ENCODE measurements at regions not wholly inside any gene's neighbourhood (a gene's known extent, or its start where the extent isn't known, plus 50 kb on each side); places are given as distances from the start of the nearest gene placed in this dataset.

DNA sequence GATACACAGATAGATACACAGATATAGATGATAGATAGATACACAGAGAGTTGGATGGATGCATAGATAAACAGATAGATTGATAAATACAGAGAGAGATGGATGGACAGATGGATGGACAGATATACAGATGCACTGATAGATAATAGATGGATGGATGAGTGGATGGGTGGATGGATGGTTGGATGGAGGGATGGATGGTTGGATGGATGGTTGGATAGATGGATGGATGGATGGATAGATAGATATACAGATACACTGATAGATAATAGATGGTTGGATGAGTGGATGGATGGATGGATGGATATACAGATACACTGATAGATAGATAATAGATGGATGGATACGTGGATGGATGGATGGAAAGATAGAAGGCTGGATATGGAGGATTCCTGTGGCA, 290.0 kb upstream of the SHH start:
- DNase-seq (ENCODE audit: low spot score), result no peak

DNA sequence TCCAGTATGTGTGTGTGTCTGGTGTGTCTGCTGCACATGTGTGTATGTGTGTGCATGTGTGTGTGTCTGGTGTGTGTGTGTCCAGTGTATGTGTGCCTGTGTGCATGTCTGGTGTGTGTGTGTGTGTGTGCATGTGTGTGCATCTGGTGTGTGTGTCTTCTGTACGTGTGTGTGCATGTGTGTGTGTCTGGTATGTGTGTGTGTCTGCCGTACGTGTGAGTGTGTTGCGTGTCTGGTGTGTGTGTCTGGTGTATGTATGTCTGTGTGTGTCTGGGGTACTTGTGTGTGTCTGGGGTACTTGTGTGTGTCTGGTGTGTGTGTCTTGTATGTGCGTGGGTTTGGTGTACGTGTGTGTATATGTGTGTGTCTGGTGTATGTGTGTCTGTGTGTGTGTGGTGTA, 289.1 kb upstream of the SHH start:
- no peak for DNase-seq (ENCODE audit: low spot score)

DNA sequence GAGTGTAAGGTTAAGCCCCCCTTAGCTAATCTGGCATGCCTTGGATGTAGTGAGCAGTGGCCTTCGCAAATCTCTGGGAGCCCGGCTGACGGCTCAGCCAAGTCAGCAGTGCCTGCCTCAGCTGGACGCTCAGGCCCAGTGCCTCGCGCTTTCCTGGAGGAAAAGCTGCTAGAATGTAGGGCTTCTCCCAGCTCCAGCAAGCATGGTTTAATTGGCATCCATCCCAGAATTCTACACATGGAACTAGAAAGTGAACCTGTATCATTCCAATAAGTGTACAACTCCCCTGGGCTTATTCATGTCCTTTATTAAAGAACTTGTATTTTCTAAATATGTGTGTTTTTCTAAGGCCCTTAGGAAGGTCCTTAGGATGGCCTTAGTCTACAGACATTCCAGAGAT, 287.8 kb upstream of the SHH start:
- DNase-seq (ENCODE audit: low spot score), result no peak

DNA sequence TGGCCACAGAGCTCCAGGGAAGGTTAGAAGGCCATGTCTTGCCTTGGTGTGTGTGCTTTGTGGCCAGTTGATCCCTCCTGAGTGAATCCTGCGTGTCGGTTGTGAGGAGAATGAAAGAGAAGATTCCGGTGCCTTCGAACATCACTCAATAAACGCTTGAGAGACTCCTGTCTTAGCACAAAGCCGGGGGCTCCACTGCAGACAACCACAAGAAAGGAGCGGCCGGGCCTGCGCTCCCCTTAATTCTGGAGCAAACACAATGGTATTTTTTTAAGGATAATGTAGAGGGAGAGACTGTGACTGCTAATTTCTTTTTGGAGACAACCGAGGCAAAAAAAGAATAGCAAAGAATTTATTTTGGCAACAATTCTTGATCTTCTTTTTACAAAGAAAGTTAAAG, 286.8 kb upstream of the SHH start:
- DNase-seq (ENCODE audit: low spot score), result no peak

DNA sequence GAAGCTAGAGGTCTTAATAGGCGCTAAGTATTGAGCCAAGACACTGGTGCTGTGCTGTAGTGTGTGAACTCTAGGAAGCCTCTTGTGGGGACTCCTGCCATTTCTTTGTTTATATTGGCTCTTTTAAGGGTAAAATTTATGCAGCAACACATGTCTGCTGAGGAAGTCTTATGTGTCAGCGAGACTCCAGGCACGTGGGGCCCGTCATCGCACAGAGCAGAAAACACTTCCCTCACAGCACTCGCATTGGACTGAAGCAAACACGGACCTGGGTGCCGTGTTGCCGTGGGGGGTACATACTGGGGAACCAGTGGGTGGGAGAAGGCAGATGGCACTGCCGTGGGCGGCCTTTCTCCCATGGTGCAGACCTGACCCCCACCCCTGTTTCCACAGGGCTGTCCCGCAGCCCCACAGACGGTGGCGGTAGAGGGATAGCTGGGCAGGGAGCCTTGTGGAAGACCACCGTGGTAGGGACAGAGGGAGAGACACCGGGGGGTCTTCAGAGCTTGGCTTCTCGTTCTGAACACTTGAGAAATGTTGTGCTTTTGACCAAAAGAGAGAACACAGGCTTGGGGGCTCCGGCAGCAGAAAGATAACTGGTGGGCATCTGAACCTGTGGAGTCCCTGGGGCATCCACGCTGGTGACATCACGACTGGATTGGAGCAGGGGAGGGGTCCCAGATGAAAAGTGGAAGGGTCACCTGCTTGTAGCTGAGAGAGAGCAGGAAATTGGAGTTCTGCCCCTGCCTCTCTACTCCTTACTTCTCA, 284.7 kb upstream of the SHH start:
- DNase-seq (ENCODE audit: low spot score), result no peak

DNA sequence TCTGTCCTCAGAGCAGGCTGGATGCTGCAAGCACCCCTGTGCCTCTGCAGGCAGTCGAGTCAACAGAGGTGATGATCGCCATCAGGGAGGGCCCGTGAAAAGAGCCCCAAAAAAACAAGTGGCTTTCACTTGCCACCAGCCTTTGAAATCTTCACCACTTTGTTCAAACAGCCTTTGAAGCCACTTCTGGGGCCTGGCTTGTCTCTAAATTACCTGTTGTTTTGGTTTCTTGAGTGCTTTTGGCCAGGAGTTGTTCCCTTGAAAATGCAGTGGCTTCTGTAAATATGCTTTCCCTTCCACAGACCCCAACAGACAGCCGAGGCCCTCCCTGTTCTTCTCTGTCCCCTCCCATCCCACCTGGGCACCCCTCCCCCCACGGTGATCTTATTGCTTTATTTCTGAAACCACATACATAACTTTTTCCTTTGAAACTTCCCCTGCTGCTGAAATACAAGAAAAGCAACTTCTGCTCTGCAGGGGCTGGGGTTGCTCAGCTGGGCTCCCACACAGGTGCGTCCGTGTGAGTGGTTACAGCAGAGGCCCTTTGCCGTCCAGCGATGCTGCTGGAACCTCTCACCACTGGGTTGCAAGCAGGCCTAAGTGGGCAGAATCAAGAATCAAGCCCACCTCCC, 283.8 kb upstream of the SHH start:
- no peak for DNase-seq (ENCODE audit: low spot score)

DNA sequence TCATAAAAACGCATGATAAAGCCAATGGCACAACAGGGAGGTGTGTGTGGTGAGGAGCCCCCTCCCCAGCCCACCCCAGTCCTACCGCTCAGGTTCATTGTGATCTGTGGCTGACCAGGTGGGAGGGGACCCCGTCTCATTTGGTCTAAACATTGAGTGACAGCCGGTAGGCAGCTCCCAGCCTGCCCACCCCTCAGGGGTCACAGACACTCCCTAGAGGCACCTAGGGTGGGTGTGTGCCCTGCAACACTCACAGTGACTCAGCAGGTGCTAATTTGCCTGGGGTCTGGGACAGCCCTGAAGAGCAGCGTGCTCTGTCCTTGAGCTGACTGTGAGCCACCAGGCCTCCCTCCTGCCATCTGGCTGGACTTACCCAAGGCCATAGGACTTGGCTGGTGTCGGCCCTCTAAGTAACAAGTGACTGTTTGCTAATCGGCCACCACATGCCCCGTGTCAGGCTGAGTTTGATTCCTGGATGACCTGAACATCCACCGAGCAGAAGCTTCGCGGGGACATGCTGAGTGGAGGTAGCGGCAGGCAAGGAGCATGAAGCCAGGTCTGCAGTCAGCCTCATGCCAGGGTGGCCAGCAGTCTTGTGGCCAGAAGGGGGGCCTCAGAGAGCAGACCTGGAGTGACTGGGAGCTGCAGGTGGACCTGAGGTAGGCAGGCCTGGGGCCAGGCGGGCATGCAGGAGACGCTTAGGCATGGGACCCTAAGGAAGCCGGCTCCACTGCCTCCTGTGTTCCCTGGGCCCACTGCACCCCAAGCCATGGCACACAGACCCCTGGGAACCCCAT, 282.3 kb upstream of the SHH start:
- no peak for DNase-seq (ENCODE audit: low spot score)

DNA sequence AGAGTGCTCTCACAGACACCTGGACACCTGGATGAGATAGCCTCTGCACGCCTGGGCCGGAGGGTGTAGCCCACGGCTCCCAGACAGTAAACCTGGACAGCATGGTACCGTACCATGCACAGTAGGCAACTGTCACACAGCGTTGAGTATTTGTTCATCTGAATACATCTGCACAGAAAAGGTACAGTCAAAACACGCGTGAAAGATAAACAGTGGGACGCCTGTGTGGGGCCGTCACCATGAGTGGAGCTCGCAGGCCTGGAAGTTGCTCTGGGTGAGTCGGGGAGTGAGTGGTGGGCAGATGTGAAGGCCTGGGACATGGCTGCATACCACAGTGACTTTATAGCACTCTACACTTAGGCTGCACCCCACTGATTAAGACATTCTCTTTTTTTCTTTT, 280.0 kb upstream of the SHH start:
- DNase-seq (ENCODE audit: low spot score), result no peak

DNA sequence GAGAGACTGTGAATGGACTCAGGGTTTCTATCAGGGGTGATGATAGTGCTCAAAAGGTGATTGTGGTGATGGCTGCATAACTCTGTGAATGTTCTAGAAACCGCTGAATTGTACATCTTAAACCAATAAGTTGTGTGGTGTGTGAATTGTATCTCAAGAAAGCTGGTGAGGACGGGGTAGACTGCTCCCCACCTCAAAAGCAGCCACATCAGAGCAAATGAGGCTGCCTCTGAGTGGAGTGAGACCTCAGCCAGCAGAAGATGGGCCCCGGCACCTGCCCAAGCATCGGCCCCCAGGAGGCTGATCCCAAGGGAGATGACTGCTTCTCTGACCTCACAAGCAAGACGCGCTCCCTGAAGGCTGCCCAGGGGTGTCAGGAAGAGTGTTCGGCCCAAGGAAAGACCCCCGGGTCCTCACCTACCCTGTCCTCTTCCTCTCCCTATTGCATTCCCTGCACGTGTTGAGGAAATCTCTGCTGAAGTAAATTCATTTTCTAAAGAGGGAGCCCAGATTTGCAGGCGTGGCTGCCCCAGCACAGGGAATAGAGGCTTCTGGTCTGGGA, 279.3 kb upstream of the SHH start:
- no peak for DNase-seq (ENCODE audit: low spot score)

DNA sequence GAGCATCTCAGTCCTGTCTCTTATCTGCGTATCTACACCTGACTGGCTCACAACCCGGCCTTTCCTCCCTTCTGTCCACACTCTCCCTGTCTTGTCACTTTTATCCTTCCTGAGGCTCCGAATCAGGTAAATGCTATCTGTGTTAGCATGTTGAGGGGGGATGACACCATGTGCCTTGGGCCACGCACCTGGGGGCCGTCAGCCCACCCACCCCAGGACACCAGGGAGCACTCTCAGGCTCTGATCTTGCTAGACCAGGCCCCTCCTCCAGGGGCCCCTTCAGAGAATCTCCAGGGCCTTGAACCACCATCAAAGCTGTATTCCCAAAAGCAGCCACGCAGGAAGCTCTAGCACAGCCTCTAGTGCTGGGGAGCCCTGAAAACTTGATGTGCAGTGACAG, 278.7 kb upstream of the SHH start:
- no peak for DNase-seq (ENCODE audit: low spot score)

DNA sequence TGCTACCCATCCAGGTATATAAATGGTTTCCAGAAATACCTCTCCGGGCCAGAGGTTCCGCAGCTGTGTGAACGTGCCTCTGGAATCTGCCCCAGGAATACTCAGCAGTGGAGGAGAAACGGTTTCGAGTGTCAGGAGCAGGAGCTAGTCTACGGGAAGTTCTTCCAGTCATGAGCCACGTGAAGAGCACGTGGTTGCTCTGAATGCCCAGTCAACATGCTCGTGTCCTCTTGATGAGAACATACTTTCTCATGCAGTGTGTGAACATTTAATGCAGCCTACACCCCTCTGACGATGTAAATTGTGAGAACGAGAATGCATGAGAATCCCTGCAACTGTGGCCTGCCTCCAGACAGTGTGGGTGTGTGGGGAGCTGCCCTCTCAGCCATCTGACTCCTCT, 277.0 kb upstream of the SHH start:
- DNase-seq (ENCODE audit: low spot score), result no peak

DNA sequence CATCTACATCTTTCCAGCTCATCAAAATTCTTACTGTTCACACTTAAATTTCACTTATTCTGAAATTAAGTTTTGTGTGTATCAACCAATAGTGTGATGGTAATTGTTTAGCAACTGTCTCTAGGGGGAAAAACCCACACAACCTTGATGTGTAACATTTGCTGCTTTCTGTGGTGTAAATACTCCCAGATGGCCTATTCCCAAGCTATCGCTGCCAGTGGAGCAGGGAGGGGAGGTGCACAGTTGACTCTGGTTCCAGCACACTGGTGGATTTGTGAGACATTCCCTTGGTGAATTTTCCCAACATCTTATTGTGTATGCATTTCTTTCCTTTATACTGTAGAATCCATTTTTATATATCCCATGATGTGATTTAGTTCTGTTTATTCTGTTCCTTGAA, 275.9 kb upstream of the SHH start:
- no peak for DNase-seq (ENCODE audit: low spot score)

DNA sequence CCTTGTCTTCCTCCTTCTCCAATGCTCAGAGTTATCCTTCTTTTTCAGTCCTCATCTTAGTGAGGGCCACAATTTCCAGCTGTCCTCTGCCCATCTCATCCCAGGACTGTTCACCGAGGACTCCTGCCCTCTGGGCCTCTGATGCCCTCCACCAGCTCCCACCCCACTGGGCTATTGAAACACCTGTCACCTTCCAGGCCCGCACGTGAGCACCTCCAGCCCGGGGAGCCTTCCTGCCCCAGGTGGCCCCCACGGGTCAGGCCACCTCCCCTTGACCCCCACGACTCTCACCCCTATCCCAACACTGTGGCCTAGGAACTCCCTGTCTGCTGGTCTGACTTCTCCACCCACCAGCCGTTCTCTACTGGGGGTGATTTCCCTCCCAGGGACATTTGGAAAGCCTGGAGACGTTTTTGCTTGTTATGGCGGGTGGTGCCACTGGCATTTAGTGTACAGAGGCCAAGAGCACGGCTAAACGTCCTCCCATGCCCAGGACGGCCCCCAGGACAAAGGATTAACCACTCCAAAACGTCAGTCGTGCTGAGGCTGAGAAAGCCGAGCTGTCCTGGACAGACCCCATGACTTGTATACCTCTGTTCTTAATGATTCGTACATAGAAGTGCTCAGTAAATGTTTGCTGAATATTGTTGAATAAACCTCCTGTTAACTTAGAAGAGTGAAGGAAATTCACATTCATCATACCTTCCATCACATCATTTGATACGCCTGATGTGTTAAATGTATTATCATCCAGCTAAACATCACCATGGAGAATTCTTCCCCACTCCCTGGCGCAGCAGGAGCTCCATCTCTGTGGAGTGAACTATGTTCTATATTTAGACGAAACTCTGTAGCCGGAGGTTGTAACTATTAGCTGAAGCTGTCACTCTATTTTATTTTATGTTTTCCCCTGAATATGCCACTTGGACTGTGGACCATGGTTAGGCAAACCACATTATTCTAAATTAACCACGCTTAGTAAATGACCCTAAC, 270.1 kb upstream of the SHH start:
- DNase-seq (ENCODE audit: low spot score), result no peak

DNA sequence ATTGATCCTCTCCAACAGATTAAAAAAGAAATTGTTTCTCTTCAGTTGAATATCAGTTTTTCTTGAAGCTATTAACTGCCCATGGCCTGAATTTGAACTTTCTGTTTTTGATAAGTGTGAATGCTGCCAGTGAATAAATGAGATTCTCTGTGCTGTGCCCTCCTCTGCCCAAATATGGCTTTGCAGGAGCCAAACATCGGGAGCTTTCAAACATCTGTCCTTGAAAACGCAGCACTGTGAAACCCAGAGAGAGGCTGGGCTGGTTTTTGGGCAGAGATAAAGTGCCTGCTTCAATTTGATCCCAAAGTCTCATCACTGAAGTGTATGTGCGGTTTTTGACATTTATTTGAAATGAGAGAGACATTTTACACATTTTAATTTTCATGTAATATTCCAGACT, 268.3 kb upstream of the SHH start:
- DNase-seq (ENCODE audit: low spot score), result no peak

DNA sequence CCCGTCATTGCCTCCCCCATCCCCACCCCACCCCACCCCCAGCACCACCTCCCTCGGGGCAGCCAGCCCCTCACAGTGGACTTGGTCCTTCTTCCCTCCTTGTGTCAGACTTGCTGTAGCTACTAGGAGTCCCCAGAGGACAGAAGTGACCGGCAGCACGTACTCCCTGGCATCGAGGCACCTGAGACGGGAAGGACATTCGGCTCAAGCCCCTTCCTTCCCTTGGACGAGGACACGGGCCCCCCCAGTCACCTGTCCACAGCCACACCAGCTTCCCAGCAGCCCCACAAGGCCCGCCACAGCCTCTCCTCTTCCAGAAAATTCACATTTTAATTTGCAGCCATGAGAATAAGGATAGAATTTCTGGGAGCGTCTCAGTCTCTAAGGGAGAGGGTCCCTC, 267.8 kb upstream of the SHH start:
- no peak for DNase-seq (ENCODE audit: low spot score)

DNA sequence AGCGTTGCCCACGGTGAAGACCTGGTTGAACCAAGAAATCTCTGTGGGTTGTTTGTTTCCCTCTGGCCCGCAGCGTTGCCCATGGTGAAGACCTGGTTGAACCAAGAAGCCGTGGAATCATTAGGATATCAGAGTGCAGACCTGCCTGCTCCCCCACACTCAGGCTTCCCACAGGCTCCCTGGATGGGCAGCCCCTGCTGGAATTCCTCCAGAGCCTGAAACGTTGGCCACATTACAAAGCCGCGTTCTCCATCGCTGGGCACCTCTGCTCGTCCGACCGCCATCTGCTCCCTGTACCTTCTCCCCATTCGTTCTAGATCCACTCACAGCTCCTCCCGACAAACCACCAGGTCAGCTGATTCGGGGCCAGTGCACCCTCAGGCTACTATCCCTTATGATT, 266.9 kb upstream of the SHH start:
- DNase-seq (ENCODE audit: low spot score), result no peak

DNA sequence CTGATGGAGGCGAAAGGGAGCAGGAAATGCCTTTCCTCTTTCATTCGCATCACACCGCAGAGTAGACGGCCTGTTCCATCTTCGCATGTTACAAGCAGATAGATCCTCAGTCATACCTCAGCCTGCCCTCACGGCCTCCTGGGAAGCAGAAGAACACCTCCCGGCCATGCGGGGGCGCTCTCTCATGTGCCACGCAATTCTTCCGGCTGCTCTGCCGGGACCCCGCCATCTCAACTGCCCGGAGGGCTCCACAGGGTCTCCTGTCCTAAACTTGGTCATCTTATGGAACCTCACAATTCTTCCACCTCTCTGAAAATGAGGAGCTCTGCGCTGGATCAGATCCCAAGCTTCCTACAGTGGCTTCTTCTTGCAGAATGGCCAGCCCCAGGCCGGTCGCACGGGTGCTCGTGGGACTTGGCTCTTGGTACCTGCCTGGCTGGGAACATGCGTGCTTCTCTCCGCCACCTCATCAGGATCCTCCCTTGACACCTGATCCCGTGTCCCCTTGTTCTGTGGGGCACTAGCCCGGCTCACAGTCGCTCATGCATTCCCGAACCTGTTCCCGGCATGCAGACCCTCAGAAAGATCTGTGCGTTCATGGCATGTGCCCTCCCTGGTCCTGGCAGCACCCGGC, 262.8 kb upstream of the SHH start:
- no peak for DNase-seq (ENCODE audit: low spot score)

DNA sequence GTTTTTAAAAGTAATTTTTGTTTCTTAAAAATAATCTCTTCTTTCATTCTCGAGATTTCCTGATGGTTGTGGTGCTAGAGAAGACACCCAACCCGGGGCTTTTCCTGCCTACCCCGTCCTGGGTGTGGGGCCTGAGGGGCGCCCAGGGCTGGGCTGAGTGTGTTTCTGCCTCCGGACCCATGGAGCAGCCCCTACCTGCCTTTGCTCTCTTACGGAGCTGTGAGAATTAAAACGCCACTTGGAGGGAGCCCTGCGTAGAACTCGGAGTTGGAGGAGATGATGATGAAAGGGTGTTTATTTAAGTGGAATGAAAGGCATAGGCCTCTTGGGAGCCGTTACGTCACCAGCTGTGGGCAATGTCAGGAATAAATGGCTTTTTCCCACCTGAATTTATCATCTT, 261.8 kb upstream of the SHH start:
- no peak for DNase-seq (ENCODE audit: low spot score)

DNA sequence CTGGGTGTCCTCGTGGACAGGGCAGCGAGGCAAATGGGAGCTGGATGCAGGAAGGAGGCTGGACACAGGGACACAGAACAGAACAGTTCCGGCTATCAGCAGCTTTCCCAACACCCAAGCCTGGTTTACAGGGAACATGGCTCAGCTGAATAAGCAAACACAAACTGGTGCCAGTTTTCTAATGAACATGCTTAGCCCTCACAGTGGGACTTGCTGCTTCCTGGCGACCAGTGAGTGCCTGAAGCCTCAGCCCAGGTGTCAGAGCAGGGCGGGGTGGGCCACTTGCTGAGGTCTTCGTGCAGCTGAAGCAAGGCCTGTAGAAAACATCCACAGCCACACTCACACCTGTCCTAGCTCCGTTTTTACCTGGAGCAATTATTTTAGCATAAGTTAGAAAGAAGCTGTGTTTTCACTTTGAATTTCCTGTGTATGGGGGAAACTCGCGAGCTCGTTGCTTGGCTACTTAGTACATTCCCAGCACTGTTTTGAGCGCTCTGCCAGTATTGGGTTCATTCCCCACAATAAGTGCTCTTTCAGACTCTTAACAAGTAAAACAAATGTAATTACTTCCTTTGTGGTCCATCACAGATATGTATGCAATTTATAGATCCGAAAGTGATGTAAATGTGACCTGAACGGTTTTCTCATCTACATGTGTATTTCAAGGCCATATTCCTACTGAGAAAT, 261.2 kb upstream of the SHH start:
- no peak for DNase-seq (ENCODE audit: low spot score)

DNA sequence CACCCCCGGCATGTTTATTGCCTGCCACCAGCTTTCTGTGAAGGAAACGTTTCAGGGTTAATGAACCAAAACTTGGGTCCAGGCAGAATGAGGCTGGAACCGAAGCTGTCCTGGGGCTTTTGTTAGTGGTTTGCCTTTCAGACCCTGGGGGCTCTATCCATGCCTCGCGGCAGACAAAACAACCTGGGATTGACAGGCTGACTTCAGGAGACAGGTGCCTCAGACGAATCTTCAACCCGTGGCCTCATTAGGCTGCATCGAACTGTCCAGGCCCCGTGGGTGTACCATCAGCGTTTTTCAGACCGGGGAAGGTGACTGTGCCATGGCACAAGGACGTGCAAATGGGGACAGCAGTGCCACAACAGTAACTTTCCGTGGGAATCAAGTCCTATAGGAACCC, 259.3 kb upstream of the SHH start:
- no peak for DNase-seq (ENCODE audit: low spot score)

DNA sequence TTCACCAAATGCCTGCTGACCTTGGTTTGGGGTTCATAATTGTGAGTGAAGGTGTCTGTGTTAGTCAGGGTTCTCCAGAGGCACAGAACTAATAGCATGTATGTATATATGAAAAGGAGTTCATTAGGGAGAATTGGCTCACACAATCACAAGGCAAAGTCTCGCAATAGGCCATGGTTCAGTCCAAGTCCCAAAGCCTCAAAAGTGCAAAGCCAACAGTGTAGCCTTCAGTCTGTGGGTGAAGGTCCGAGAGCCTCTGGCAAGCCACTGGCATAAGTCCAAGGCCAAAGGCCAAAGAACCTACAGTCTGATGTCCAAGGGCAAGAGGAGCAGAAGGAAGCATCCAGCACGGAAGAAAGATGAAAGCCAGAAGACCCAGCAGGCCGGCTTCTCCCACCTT, 257.6 kb upstream of the SHH start:
- DNase-seq (ENCODE audit: low spot score), result no peak
